H9 (cell line): ENCODE measurements at regions not wholly inside any gene's neighbourhood (a gene's known extent, or its start where the extent isn't known, plus 50 kb on each side); places are given as distances from the start of the nearest gene placed in this dataset.
A peak's percentile ranks its signal among the peaks of the same experiment; 100 is the strongest.

Experiments used
- DNase-seq: peaks from one replicate; pipeline ENCODE4 v3.0.0-alpha.2; 2017
- H2AFZ ChIP-seq: one replicate; pipeline ENCODE4 v1.6.1; 2013; ENCODE audit warnings: mild to moderate bottlenecking, low read length, control low read depth, moderate library complexity
- H2AK5ac ChIP-seq: 2 replicates; pipeline ENCODE4 v1.6.1; 2013; ENCODE audit warnings: low read length, control low read depth, mixed read lengths; ENCODE audit not compliant: insufficient read length
- H2BK120ac ChIP-seq: one replicate; pipeline ENCODE4 v1.6.1; 2013; ENCODE audit warnings: low read depth, mild to moderate bottlenecking, low read length, control low read depth, inconsistent platforms; ENCODE audit not compliant: poor library complexity, severe bottlenecking
- H2BK12ac ChIP-seq: 2 replicates; pipeline ENCODE4 v1.6.1; 2013; ENCODE audit warnings: low read length, control low read depth, mixed read lengths, low read depth; ENCODE audit not compliant: insufficient read length
- H2BK15ac ChIP-seq: 2 replicates; pipeline ENCODE4 v1.6.1; 2013; ENCODE audit warnings: low read depth, low read length, control low read depth
- H2BK20ac ChIP-seq: one replicate; pipeline ENCODE4 v1.6.1; 2013; ENCODE audit warnings: low read depth, mild to moderate bottlenecking, low read length, control low read depth, inconsistent platforms; ENCODE audit not compliant: poor library complexity, severe bottlenecking
- H2BK5ac ChIP-seq: 2 replicates; pipeline ENCODE4 v1.6.1; 2013; ENCODE audit warnings: low read length, control low read depth, mixed read lengths; ENCODE audit not compliant: insufficient read length
- H3K14ac ChIP-seq: 2 replicates; pipeline ENCODE4 v1.6.1; 2013; ENCODE audit warnings: low read length, control low read depth; ENCODE audit not compliant: insufficient read depth
- H3K18ac ChIP-seq: 2 replicates; pipeline ENCODE4 v1.6.1; 2013; ENCODE audit warnings: low read depth, mild to moderate bottlenecking, mixed read lengths, low read length, control low read depth; ENCODE audit not compliant: insufficient read length
- H3K23ac ChIP-seq: 2 replicates; pipeline ENCODE4 v1.6.1; 2013; ENCODE audit warnings: low read length, control low read depth, mixed read lengths, low read depth; ENCODE audit not compliant: insufficient read length
- H3K23me2 ChIP-seq: 2 replicates; pipeline ENCODE4 v1.6.1; 2013; ENCODE audit warnings: low read depth, mild to moderate bottlenecking, mixed read lengths, low read length, control low read depth; ENCODE audit not compliant: insufficient read length, poor library complexity, severe bottlenecking
- H3K27ac ChIP-seq: 2 replicates; pipeline ENCODE4 v1.5.1; 2013; ENCODE audit warnings: low read length, control low read depth, mixed read lengths, low read depth; ENCODE audit not compliant: insufficient read length
- H3K27me3 ChIP-seq: 2 replicates; pipeline ENCODE4 v1.6.1; 2013; ENCODE audit warnings: low read length, control low read depth, inconsistent platforms; ENCODE audit not compliant: insufficient read depth
- H3K4ac ChIP-seq: 2 replicates; pipeline ENCODE4 v1.6.1; 2013; ENCODE audit warnings: low read depth, mild to moderate bottlenecking, control low read depth, inconsistent platforms, low read length, moderate library complexity
- H3K4me1 ChIP-seq: 2 replicates; pipeline ENCODE4 v1.6.1; 2013; ENCODE audit warnings: low read length, control low read depth, inconsistent platforms; ENCODE audit not compliant: insufficient read depth
- H3K4me2 ChIP-seq: 2 replicates; pipeline ENCODE4 v1.6.1; 2013; ENCODE audit warnings: low read length, control low read depth, mixed read lengths; ENCODE audit not compliant: insufficient read length, insufficient read depth
- H3K56ac ChIP-seq: 2 replicates; pipeline ENCODE4 v1.6.1; 2013; ENCODE audit warnings: low read depth, mild to moderate bottlenecking, mixed read lengths, low read length, control low read depth; ENCODE audit not compliant: insufficient read length
- H3K79me1 ChIP-seq: 2 replicates; pipeline ENCODE4 v1.6.1; 2013; ENCODE audit warnings: low read depth, mild to moderate bottlenecking, moderate library complexity, low read length, control low read depth, inconsistent platforms; ENCODE audit not compliant: insufficient read depth, poor library complexity, severe bottlenecking
- H3K79me2 ChIP-seq: 2 replicates; pipeline ENCODE4 v1.6.1; 2013; ENCODE audit warnings: low read length, control low read depth, inconsistent platforms; ENCODE audit not compliant: insufficient read depth
- H3K9ac ChIP-seq: 2 replicates; pipeline ENCODE4 v1.6.1; 2013; ENCODE audit warnings: low read length, control low read depth, mixed read lengths; ENCODE audit not compliant: insufficient read length; ENCODE audit errors: extremely low read depth
- H3K9me3 ChIP-seq: one replicate; pipeline ENCODE4 v1.6.1; 2013; ENCODE audit warnings: low read depth, low read length, inconsistent platforms; ENCODE audit not compliant: control insufficient read depth
- H3T11ph ChIP-seq: one replicate; pipeline ENCODE4 v1.6.1; 2013; ENCODE audit warnings: mild to moderate bottlenecking, low read length, control low read depth, inconsistent platforms
- H4K20me1 ChIP-seq: one replicate; pipeline ENCODE4 v1.6.1; 2013; ENCODE audit not compliant: control insufficient read depth, insufficient read length, insufficient read depth
- H4K5ac ChIP-seq: 2 replicates; pipeline ENCODE4 v1.6.1; 2013; ENCODE audit warnings: low read depth, mild to moderate bottlenecking, mixed read lengths, low read length, control low read depth; ENCODE audit not compliant: insufficient read length
- H4K8ac ChIP-seq: replicated peaks from 2 replicates; pipeline ENCODE4 v1.6.1; 2013; ENCODE audit warnings: low read length, control low read depth, mixed read lengths, low read depth; ENCODE audit not compliant: insufficient read length
- H4K91ac ChIP-seq: 2 replicates; pipeline ENCODE4 v1.6.1; 2013; ENCODE audit warnings: low read depth, mild to moderate bottlenecking, moderate library complexity, mixed read lengths, low read length, control low read depth; ENCODE audit not compliant: insufficient read length
- H3K27ac Mint-ChIP-seq, 3 experiments: 2 replicates in 2 of 3; 3 replicates in 1 of 3; pipeline ENCODE4 v1.8.0; 2020 to 2021; ENCODE audit warnings: mixed read lengths in 3 of 3, mild to moderate bottlenecking in 1 of 3, moderate library complexity in 1 of 3
- H3K27me3 Mint-ChIP-seq: 2 replicates; pipeline ENCODE4 v1.8.0; 2021; ENCODE audit warnings: low read depth, mild to moderate bottlenecking, moderate library complexity, mixed read lengths
- H3K36me3 Mint-ChIP-seq, 3 experiments: 2 replicates in 2 of 3; 3 replicates in 1 of 3; pipeline ENCODE4 v1.8.0; 2020 to 2021; ENCODE audit warnings: low read depth in 3 of 3, mixed read lengths in 3 of 3; ENCODE audit not compliant: insufficient read depth in 1 of 3
- H3K4me1 Mint-ChIP-seq, 2 experiments: 2 replicates each; pipeline ENCODE4 v1.8.0; 2020; ENCODE audit warnings: mixed read lengths in 2 of 2
- H3K4me3 Mint-ChIP-seq, 2 experiments: 2 replicates in 1 of 2; 3 replicates in 1 of 2; pipeline ENCODE4 v1.8.0; 2020 to 2021; ENCODE audit warnings: mild to moderate bottlenecking in 2 of 2, mixed read lengths in 2 of 2, moderate library complexity in 1 of 2
- H3K9me3 Mint-ChIP-seq, 2 experiments: 2 replicates in 1 of 2; 3 replicates in 1 of 2; pipeline ENCODE4 v1.8.0; 2020; ENCODE audit warnings: mild to moderate bottlenecking in 2 of 2, mixed read lengths in 2 of 2, moderate library complexity in 1 of 2
- CTCF ChIP-seq: fragments of 200-600 bp; sonication (generic); conservative IDR thresholded peaks from 3 replicates; pipeline ENCODE4 v1.8.0; 2021; ENCODE audit warnings: antibody characterized with exemption, mild to moderate bottlenecking
- WGBS: extraction: QIAGEN DNeasy Blood & Tissue Kit; methylation state at CpG from one replicate; pipeline ENCODE4 v1.1.7; 2013; ENCODE audit warnings: missing lambda C conversion rate, low lambda C conversion rate, mixed read lengths; ENCODE audit not compliant: insufficient read length; ENCODE audit errors: extremely low coverage; 5-methylcytosine and 5-hydroxymethylcytosine counted together

DNA sequence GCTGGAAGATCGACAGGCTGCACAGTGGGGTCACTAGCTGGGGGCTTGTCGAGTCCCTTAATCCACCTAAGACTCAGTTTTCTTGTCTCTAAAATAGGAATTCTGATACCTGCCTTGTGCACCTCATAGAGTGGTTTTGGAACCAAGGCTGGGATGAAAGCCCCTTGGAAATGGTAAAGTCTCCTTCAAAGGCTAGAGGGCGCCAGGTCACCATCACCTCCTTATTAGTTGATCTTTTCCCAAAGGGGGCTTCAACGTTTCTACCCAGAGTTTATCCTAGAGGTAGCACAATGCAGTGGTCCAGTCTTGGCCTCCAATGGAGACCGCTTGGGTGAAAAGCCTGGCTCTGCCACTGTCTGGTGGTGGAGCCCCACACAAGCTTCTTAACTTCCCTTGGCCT lies 158.2 kb downstream of the AIPL1 start:
- Mint-ChIP-seq H3K4me1 (peaks cover 6 to 12% of the 10 kb centered on the region in 2 experiments), H3K9me3 (no peaks in the 10 kb centered on the region; a peak in 1 of 5 replicates), H3K36me3 (no peaks in the 10 kb centered on the region), H3K27me3 (peaks cover 2% of the 10 kb centered on the region; the same call in 1 of the 2 replicates), H3K27ac (no peak overlapping the region), H3K4me3 (no peak overlapping the region)
- Histone ChIP-seq H4K5ac (no peak overlapping the region), H3K79me2 (no peaks in the 10 kb centered on the region), H2AFZ (no peak overlapping the region), H4K20me1 (no peaks in the 10 kb centered on the region), H3K14ac (no peak overlapping the region), H2BK5ac (no peak overlapping the region), H4K8ac (no peak overlapping the region), H4K91ac (no peak overlapping the region), H3T11ph (no peak overlapping the region), H3K4me2 (no peak overlapping the region), H2BK20ac (no peak overlapping the region), H3K9ac (no peak overlapping the region), H3K4ac (no peak overlapping the region), H3K27me3 (no peaks in the 10 kb centered on the region), H3K9me3 (no peaks in the 10 kb centered on the region), H3K27ac (no peak overlapping the region), H2BK120ac (no peak overlapping the region), H3K18ac (no peak overlapping the region), H3K56ac (no peak overlapping the region), H3K23ac (no peak overlapping the region), H3K4me1 (peaks cover 2% of the 10 kb centered on the region; the same call in 1 of the 2 replicates), H2AK5ac (no peak overlapping the region), H3K79me1 (no peaks in the 10 kb centered on the region), H2BK15ac (no peak overlapping the region), H2BK12ac (no peak overlapping the region), H3K23me2 (no peaks in the 10 kb centered on the region)
- DNase-seq, result no peak
- TF ChIP-seq CTCF, result peak; percentile 61; the same call in 2 of the 3 replicates
- WGBS, result no CpG with 5 or more reads among the region's 5 CpGs
